Liver (tissue), 3 donors: ENCODE measurements at regions not wholly inside any gene's neighbourhood (a gene's known extent, or its start where the extent isn't known, plus 50 kb on each side); places are given as distances from the start of the nearest gene placed in this dataset.

ENCODE experiments used
- GABPA ChIP-seq, 2 donors: IDR thresholded peaks in 1 of 2; conservative IDR thresholded peaks in 1 of 2; 2 replicates each; pipeline ENCODE4 v1.6.1; 2016; ENCODE audit warnings: antibody characterized with exemption in 2 of 2, mild to moderate bottlenecking in 1 of 2, moderate library complexity in 1 of 2
- JUND ChIP-seq, 2 donors: IDR thresholded peaks; 2 replicates each; pipeline ENCODE4 v1.6.1; 2016; ENCODE audit warnings: antibody characterized with exemption in 2 of 2
- RAD21 ChIP-seq, 2 donors: IDR thresholded peaks; 2 replicates each; pipeline ENCODE4 v1.6.1; 2016; ENCODE audit warnings: antibody characterized with exemption in 2 of 2, mild to moderate bottlenecking in 2 of 2
- RXRA ChIP-seq, 2 donors: IDR thresholded peaks; 2 replicates each; pipeline ENCODE4 v1.6.1; 2017 to 2018; ENCODE audit warnings: antibody characterized with exemption in 2 of 2, mild to moderate bottlenecking in 1 of 2
- TAF1 ChIP-seq: conservative IDR thresholded peaks from 2 replicates; pipeline ENCODE4 v1.6.1; 2016; ENCODE audit warnings: antibody characterized with exemption, mild to moderate bottlenecking
- YY1 ChIP-seq: IDR thresholded peaks from 2 replicates; pipeline ENCODE4 v1.6.1; 2016; ENCODE audit warnings: antibody characterized with exemption, mild to moderate bottlenecking
- TF ChIP-seq, protein P1 (sequence below): fragments of 150-350 bp; IDR thresholded peaks from 2 replicates; pipeline ENCODE4 v1.5.1; 2017; ENCODE audit warnings: improper control_type of control experiment, low read depth, low read length; ENCODE audit not compliant: missing input control
- TF ChIP-seq, protein P2 (sequence below): IDR thresholded peaks from 2 replicates; pipeline ENCODE4 v1.6.1; 2016; ENCODE audit warnings: antibody characterized with exemption
- TF ChIP-seq, protein P3 (sequence below): IDR thresholded peaks from 2 replicates; pipeline ENCODE4 v1.6.1; 2016; ENCODE audit warnings: antibody characterized with exemption, mild to moderate bottlenecking
- TF ChIP-seq, protein P4 (sequence below): IDR thresholded peaks from 2 replicates; pipeline ENCODE4 v1.6.1; 2016; ENCODE audit warnings: antibody characterized with exemption
- donor health status: healthy.
- donor health status: healthy.

DNA sequence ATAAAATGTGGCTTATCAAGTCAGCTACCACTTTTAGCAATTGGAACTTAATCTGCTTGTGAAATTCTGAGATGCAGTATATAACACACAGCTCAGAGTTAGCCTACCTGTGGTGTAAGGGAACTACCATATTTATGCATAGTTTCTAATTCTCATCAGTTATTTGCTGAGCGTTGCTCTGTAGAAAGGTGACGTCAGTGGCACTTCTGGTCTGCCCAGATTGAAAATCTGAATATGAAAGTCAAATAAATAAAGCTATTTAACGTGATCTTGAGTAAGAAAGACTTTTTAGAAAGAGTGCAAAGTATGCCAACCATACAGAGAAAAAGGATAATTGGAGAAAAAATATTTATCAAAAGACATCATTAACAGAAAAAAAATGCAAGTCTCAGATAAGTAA lies 938.9 kb upstream of the NOVA1 start:
- TF ChIP-seq GABPA (IDR thresholded peaks at IDR 0.05 in 1 of 2, conservative IDR thresholded peaks at IDR 0.05 in 1 of 2) = no peak
- no peak for TF ChIP-seq YY1
- TF ChIP-seq, protein P1, sequence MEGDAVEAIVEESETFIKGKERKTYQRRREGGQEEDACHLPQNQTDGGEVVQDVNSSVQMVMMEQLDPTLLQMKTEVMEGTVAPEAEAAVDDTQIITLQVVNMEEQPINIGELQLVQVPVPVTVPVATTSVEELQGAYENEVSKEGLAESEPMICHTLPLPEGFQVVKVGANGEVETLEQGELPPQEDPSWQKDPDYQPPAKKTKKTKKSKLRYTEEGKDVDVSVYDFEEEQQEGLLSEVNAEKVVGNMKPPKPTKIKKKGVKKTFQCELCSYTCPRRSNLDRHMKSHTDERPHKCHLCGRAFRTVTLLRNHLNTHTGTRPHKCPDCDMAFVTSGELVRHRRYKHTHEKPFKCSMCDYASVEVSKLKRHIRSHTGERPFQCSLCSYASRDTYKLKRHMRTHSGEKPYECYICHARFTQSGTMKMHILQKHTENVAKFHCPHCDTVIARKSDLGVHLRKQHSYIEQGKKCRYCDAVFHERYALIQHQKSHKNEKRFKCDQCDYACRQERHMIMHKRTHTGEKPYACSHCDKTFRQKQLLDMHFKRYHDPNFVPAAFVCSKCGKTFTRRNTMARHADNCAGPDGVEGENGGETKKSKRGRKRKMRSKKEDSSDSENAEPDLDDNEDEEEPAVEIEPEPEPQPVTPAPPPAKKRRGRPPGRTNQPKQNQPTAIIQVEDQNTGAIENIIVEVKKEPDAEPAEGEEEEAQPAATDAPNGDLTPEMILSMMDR = no peak
- TF ChIP-seq, protein P2, sequence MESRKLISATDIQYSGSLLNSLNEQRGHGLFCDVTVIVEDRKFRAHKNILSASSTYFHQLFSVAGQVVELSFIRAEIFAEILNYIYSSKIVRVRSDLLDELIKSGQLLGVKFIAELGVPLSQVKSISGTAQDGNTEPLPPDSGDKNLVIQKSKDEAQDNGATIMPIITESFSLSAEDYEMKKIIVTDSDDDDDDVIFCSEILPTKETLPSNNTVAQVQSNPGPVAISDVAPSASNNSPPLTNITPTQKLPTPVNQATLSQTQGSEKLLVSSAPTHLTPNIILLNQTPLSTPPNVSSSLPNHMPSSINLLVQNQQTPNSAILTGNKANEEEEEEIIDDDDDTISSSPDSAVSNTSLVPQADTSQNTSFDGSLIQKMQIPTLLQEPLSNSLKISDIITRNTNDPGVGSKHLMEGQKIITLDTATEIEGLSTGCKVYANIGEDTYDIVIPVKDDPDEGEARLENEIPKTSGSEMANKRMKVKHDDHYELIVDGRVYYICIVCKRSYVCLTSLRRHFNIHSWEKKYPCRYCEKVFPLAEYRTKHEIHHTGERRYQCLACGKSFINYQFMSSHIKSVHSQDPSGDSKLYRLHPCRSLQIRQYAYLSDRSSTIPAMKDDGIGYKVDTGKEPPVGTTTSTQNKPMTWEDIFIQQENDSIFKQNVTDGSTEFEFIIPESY = no peak
- TF ChIP-seq, protein P3, sequence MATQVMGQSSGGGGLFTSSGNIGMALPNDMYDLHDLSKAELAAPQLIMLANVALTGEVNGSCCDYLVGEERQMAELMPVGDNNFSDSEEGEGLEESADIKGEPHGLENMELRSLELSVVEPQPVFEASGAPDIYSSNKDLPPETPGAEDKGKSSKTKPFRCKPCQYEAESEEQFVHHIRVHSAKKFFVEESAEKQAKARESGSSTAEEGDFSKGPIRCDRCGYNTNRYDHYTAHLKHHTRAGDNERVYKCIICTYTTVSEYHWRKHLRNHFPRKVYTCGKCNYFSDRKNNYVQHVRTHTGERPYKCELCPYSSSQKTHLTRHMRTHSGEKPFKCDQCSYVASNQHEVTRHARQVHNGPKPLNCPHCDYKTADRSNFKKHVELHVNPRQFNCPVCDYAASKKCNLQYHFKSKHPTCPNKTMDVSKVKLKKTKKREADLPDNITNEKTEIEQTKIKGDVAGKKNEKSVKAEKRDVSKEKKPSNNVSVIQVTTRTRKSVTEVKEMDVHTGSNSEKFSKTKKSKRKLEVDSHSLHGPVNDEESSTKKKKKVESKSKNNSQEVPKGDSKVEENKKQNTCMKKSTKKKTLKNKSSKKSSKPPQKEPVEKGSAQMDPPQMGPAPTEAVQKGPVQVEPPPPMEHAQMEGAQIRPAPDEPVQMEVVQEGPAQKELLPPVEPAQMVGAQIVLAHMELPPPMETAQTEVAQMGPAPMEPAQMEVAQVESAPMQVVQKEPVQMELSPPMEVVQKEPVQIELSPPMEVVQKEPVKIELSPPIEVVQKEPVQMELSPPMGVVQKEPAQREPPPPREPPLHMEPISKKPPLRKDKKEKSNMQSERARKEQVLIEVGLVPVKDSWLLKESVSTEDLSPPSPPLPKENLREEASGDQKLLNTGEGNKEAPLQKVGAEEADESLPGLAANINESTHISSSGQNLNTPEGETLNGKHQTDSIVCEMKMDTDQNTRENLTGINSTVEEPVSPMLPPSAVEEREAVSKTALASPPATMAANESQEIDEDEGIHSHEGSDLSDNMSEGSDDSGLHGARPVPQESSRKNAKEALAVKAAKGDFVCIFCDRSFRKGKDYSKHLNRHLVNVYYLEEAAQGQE = no peak
- no peak for TF ChIP-seq RAD21 (IDR thresholded peaks at IDR 0.05)
- TF ChIP-seq, protein P4, sequence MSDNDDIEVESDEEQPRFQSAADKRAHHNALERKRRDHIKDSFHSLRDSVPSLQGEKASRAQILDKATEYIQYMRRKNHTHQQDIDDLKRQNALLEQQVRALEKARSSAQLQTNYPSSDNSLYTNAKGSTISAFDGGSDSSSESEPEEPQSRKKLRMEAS = no peak
- TF ChIP-seq JUND (IDR thresholded peaks at IDR 0.05) = no peak
- no peak for TF ChIP-seq RXRA (IDR thresholded peaks at IDR 0.05)
- TF ChIP-seq TAF1 = no peak
